Skeletal muscle satellite cell (primary cell): ENCODE measurements at regions not wholly inside any gene's neighbourhood (a gene's known extent, or its start where the extent isn't known, plus 50 kb on each side); places are given as distances from the start of the nearest gene placed in this dataset.

Experiments
- H3K27me3 ChIP-seq: 2 replicates; pipeline ENCODE4 v1.7.0; 2013; ENCODE audit warnings: low read length; ENCODE audit not compliant: control insufficient read depth, insufficient read depth
- H3K36me3 ChIP-seq: 2 replicates; pipeline ENCODE4 v1.7.0; 2013; ENCODE audit warnings: mild to moderate bottlenecking, control low read depth, low read length; ENCODE audit not compliant: insufficient read depth
- H3K4me1 ChIP-seq: 2 replicates; pipeline ENCODE4 v1.7.0; 2013; ENCODE audit warnings: low read length; ENCODE audit not compliant: control insufficient read depth, insufficient read depth
- H3K4me2 ChIP-seq: 2 replicates; pipeline ENCODE4 v1.7.0; 2013; ENCODE audit warnings: mild to moderate bottlenecking, low read length
- H3K4me3 ChIP-seq: 2 replicates; pipeline ENCODE4 v1.7.0; 2013; ENCODE audit warnings: low read length
- H3K9ac ChIP-seq: 2 replicates; pipeline ENCODE4 v1.7.0; 2013; ENCODE audit warnings: mild to moderate bottlenecking, low read depth, low read length, moderate library complexity
- H3K9me3 ChIP-seq: replicated peaks from 2 replicates; pipeline ENCODE4 v1.7.0; 2013; ENCODE audit warnings: mild to moderate bottlenecking, control low read depth, low read length

DNA sequence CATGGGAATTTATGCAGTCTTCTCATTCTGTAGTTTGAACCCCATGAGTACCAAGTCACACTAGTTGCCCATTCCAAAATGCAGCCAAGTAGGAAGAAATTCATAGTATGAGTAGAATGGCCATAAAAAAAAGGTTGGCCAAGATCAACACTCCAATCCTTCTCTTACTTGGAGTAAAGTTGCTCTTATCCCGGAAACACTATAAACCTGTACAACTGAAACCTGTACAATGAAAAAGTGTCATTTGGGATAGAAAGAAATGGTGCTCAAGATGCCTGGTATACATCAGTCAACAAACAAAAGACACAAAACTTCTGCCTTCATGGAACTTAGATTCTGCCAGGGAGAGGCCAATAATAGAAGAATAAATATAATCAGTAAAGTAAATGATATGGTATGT lies 325.0 kb downstream of the NFIB start:
- Histone ChIP-seq H3K4me1 (peaks cover 12% of the 10 kb centered on the region), H3K9me3 (no peaks in the 10 kb centered on the region), H3K36me3 (no peaks in the 10 kb centered on the region), H3K4me3 (no peak overlapping the region), H3K9ac (no peak overlapping the region), H3K27me3 (no peaks in the 10 kb centered on the region), H3K4me2 (no peak overlapping the region)

DNA sequence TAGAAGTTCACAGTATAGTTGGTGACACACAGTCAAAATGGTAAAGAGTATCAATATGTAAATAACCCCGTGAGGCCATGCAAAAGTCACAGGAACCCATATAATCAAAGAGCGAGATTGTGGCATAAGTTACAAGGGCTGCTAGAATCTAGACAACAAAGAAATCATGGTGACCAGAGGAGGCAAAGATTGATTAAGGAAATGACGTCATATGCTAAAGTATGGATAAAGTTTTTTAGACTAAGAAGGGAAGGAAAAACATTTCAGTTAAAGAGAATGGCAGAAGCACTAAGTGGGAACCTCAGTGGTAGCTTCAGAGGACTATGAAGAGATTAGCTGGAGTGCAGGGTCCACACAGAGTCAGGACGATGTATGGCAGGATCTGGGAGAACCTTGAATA lies 330.3 kb downstream of the NFIB start:
- no peaks in the 10 kb centered on the region for H3K9me3 ChIP-seq
- no peak overlapping the region for H3K9ac ChIP-seq
- H3K4me2 ChIP-seq = no peak overlapping the region

DNA sequence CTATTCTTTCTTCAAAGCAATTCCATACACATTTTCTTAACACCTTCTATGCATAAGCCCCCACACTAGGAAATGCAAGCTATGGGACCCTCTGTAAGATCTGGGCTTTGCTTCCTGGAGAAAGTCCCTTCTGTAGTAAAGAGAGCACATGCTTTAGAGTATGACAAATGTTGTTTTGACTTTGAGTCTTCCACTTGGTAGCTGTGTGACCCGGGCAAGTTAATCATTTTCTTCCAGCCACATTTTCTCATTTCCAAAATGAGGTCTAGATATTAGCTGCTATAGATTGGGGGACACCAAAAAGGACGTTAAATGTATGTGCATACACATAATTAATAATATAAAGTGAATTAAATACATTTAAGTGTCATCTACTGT lies 334.0 kb downstream of the NFIB start:
- Histone ChIP-seq H3K4me1 (peaks cover 13% of the 10 kb centered on the region), H3K9me3 (no peaks in the 10 kb centered on the region), H3K4me3 (no peak overlapping the region), H3K36me3 (no peaks in the 10 kb centered on the region), H3K27me3 (no peaks in the 10 kb centered on the region), H3K9ac (no peak overlapping the region), H3K4me2 (no peak overlapping the region)

More for the DNA sequence above, 330.3 kb downstream of the NFIB start:
- Histone ChIP-seq H3K36me3 (no peaks in the 10 kb centered on the region), H3K4me1 (peaks cover 7% of the 10 kb centered on the region), H3K4me3 (no peak overlapping the region), H3K27me3 (no peaks in the 10 kb centered on the region)

DNA sequence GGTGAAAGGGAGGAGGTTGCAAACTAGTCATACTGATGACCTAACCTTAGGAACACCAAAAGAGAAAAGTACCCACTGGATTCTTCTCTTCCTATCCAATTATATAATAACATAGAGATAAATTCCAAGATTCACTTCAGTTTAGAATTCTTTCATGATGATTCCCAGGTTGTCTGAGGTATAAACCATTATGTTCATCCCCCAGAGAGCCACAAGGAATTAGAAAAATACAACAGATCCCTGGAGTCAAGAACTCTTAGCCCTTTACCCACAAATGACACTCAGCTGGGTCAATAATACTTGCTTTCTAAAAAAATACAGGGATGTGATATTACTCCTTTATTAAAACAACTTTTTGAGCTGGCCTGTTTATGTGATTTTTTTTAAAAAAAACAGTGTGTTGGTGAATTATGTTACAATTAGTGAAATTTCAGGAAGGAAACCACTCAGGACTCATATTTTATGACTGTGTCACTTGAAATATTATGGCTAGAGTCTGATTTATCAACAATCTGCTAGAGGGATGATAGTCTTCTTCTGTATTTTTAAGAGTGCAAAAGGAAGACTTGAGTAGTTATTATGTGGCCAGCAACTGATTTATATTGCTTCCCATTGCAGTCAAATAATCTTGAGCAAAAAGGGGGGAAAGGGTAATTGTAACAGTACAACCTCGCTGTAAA lies 338.2 kb downstream of the NFIB start:
- Histone ChIP-seq H3K36me3 (no peaks in the 10 kb centered on the region), H3K27me3 (no peaks in the 10 kb centered on the region), H3K9ac (no peak overlapping the region), H3K4me3 (no peak overlapping the region), H3K4me1 (peaks cover 13% of the 10 kb centered on the region), H3K4me2 (no peak overlapping the region), H3K9me3 (no peaks in the 10 kb centered on the region)

DNA sequence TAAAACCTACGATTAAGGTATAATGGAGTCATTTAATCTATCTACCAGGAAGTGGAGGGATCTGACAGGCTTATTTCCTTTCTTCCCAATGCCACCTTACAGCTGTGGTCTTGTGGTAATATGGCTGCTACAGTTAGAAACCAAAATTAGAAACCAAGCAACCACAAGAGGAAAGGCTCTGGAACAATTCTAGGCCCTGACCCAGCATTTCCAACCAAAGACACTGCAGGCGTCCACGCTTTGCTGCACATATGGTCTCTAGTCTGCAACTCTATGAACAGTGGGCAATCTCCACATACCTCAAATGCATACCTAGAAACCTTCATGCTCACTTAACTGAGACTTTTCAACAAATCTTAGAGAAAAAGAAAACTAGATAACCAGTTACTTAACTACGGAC lies 339.1 kb downstream of the NFIB start:
- Histone ChIP-seq H3K4me2 (no peak overlapping the region), H3K27me3 (no peaks in the 10 kb centered on the region), H3K9ac (no peak overlapping the region), H3K9me3 (no peaks in the 10 kb centered on the region), H3K4me1 (peaks cover 13% of the 10 kb centered on the region), H3K36me3 (no peaks in the 10 kb centered on the region), H3K4me3 (no peak overlapping the region)

DNA sequence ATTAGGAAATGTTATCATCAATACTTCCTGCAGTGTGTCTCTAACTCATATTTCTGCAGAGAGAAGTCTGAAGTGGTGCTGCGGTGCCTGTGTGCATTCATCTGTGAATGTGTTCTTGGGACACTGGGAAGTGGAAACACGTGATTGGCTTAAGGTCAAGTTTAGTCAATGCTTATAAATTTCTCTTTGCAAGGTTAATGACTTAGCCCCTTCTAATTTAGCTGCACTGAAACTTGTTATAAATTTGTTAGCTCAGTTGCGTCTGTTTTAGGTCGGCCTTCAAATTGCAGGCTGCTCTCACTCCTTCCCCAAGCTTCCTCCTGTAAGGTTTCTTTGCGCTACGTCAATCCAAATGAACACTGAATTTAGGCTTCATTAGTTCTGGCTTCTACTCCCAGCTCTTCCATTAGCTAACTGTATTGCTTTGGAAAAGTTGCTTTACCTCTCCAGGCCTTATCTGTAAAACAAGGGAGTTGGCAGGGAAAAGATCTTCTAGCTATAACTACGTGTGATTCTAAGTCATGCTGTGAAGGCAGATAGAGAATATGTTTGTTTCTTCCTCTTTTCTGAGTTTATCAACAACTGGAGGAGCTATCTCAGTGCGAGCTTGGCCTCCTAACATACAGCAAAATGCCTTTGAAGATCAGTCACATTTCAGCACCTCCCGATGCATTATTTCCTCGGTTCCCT lies 341.8 kb downstream of the NFIB start:
- Histone ChIP-seq H3K4me3 (no peak overlapping the region), H3K36me3 (no peaks in the 10 kb centered on the region), H3K9me3 (no peaks in the 10 kb centered on the region), H3K9ac (no peak overlapping the region), H3K27me3 (peaks cover 2% of the 10 kb centered on the region), H3K4me2 (no peak overlapping the region), H3K4me1 (peaks cover 6% of the 10 kb centered on the region)

DNA sequence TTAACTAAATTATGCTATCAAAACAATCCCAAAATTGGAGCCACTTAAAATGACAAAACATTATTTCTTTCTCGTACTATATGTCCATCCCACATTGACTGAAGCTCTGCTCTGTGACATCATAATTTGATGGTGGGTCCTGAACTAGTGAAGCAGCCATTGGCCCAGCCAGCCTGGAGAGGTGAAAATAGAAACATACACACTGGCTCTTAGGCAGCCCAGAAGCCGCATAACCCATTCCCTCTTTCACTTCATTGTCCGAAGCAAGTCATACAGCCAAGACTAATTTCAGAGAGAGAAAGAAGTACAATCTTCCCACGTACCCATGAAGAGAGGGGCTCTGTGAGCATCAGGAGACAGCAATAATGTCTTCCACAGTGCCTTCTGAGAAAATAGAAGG lies 342.5 kb downstream of the NFIB start:
- H3K4me3 ChIP-seq = no peak overlapping the region
- H3K36me3 ChIP-seq = no peaks in the 10 kb centered on the region
- H3K9me3 ChIP-seq = no peaks in the 10 kb centered on the region
- H3K27me3 ChIP-seq = peaks cover 7% of the 10 kb centered on the region
- H3K9ac ChIP-seq = no peak overlapping the region
- peaks cover 6% of the 10 kb centered on the region for H3K4me1 ChIP-seq
- H3K4me2 ChIP-seq = no peak overlapping the region

DNA sequence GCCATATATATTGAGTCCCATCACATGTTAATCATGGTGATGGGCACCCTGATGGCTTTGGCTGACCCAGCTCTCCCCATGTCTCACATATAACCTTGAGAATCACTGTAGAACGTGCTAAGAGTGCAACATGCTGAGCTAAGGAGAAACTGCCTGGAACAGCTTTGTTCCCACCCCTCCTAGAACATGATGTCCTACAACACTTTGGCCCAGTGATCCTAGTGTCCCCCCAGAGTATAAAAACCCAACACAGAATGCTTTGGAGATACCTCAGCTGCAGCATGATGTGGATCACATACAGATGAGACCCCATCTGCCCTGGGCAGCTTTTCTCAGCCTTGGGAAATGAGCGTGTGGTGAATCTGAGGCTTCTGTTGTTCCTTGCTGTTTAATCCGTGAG lies 343.5 kb downstream of the NFIB start:
- no peaks in the 10 kb centered on the region for H3K9me3 ChIP-seq
- H3K4me3 ChIP-seq = no peak overlapping the region
- no peaks in the 10 kb centered on the region for H3K4me1 ChIP-seq
- H3K27me3 ChIP-seq = peaks cover 7% of the 10 kb centered on the region
- no peak overlapping the region for H3K4me2 ChIP-seq
- no peaks in the 10 kb centered on the region for H3K36me3 ChIP-seq
- no peak overlapping the region for H3K9ac ChIP-seq

DNA sequence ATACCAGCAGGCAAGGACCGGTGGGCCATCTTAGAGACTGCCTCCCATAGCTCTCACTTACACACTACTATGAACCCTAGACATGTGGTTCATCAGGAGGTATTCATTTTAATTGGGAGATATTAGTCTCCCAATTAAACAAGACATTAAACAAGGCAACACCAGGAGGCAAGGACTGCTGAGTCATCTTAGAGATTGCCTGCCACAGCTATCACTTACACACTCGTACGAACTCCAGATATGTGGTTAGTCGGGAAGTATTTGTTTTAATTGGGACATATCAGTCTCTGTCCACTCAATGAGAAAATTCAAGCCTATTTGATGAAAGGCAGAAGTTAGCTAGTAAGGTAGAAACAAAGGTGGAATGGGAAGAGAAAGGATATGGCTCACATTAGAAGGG lies 343.9 kb downstream of the NFIB start:
- H3K9ac ChIP-seq = no peak overlapping the region
- H3K9me3 ChIP-seq = no peaks in the 10 kb centered on the region
- H3K4me1 ChIP-seq = no peaks in the 10 kb centered on the region
- H3K4me3 ChIP-seq = no peak overlapping the region
- H3K36me3 ChIP-seq = no peaks in the 10 kb centered on the region
- no peak overlapping the region for H3K4me2 ChIP-seq
- peaks cover 7% of the 10 kb centered on the region for H3K27me3 ChIP-seq

DNA sequence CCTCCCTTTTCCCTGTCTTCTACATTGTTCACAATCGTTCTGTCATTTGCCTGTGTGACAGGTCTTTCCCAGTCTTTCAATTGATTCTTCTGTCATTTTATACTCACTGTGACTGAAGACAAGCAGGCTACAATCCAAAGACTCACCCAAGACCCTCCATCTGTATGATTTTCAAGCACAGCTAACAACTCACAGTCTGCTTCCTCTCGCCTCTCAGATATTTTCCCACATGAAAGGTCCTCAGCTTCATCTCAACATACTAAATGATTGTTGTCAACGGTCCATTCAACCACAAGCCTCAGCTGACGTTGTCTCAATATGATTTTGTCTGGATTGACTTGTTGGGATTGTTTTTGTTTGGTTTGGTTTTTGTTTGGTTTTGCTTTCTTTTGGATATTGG lies 346.5 kb downstream of the NFIB start:
- H3K9me3 ChIP-seq = no peaks in the 10 kb centered on the region
- H3K36me3 ChIP-seq = no peaks in the 10 kb centered on the region
- no peak overlapping the region for H3K9ac ChIP-seq
- H3K4me2 ChIP-seq = no peak overlapping the region
- no peaks in the 10 kb centered on the region for H3K4me1 ChIP-seq
- H3K4me3 ChIP-seq = no peak overlapping the region
- peaks cover 7% of the 10 kb centered on the region for H3K27me3 ChIP-seq

DNA sequence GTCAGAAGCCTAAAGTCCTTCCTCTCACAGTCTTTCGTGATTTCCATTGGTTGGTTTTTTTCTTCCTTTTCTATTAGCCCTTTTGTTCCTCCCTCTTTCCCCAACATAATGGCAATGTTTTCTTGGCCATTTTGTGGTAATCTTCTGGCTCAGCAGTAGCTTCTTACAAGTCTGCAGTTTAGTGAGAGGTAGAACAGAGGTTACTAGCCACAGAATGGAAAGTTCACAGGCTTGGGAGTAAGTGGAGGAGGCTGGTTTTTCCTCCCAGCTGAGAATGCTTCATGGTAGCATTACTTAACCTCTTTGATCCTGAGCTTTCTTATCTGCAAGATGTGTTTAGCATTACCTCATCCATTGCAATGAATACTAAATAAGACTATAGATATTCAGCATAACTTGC lies 346.9 kb downstream of the NFIB start:
- Histone ChIP-seq H3K36me3 (no peaks in the 10 kb centered on the region), H3K4me3 (no peak overlapping the region), H3K4me1 (no peaks in the 10 kb centered on the region), H3K9ac (no peak overlapping the region), H3K27me3 (peaks cover 7% of the 10 kb centered on the region), H3K9me3 (no peaks in the 10 kb centered on the region), H3K4me2 (no peak overlapping the region)

DNA sequence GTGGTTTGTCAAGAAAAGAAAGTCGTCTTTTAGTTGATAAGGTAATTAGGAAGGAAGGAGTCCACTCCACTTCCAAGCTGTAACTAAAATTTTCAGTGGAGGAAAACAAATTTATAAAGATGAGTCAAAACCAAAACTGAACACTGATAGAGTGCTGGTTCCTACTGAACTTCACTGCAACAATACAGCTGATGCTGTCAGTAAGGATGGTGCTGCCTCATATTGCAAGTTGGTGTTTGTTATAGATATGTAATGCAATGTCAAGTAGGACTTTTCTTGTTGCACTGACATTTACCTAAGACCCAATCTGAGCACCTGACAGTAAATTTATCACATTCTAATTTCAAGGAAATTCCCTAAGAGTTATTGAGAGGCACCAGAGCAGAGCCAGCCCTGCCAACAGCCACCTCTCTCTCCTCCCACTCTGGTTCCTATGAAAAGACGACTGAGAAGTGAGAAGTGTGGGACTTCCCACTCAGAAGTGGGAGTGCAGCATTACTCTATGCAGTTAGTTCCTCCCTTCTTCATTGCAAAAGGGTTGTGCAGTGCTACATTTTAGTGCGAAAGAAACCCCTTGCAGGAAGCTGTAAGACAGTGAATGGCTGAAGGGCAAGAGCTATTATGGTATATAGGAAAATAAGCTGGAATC lies 350.8 kb downstream of the NFIB start:
- H3K4me1 ChIP-seq = no peaks in the 10 kb centered on the region
- H3K36me3 ChIP-seq = no peaks in the 10 kb centered on the region
- H3K27me3 ChIP-seq = peaks cover 11% of the 10 kb centered on the region
- H3K4me3 ChIP-seq = no peak overlapping the region
- no peaks in the 10 kb centered on the region for H3K9me3 ChIP-seq
- H3K9ac ChIP-seq = no peak overlapping the region
- no peak overlapping the region for H3K4me2 ChIP-seq
